MM.1S (cell line): ENCODE measurements at regions not wholly inside any gene's neighbourhood (a gene's known extent, or its start where the extent isn't known, plus 50 kb on each side); places are given as distances from the start of the nearest gene placed in this dataset.
A peak's percentile ranks its signal among the peaks of the same experiment; 100 is the strongest.

Experiments
- DNase-seq: peaks from one replicate; pipeline ENCODE4 v3.0.0-alpha.2; 2015
- H2AFZ ChIP-seq: fragments of 300-600 bp; sonication (generic); 2 replicates; pipeline ENCODE4 v1.6.0; 2016; ENCODE audit warnings: antibody characterized with exemption, low read length
- H3F3A ChIP-seq: fragments of 300-600 bp; sonication (generic); 2 replicates; pipeline ENCODE4 v1.6.1; 2016; ENCODE audit warnings: mild to moderate bottlenecking, antibody characterized with exemption, low read length, moderate library complexity, mixed read lengths; ENCODE audit not compliant: insufficient read depth
- H3K27ac ChIP-seq: fragments of 300-600 bp; sonication (generic); 2 replicates; pipeline ENCODE4 v1.5.1; 2016; ENCODE audit warnings: mild to moderate bottlenecking, low read length
- H3K27me3 ChIP-seq: fragments of 300-600 bp; sonication (generic); replicated peaks from 2 replicates; pipeline ENCODE4 v1.6.0; 2016; ENCODE audit warnings: low read length; ENCODE audit not compliant: insufficient read depth
- H3K36me3 ChIP-seq: fragments of 300-600 bp; sonication (generic); replicated peaks from 2 replicates; pipeline ENCODE4 v1.6.1; 2016; ENCODE audit warnings: mild to moderate bottlenecking, low read length, mixed read lengths; ENCODE audit not compliant: insufficient read depth
- H3K4me1 ChIP-seq: fragments of 300-600 bp; sonication (generic); 2 replicates; pipeline ENCODE4 v1.6.1; 2016; ENCODE audit warnings: low read length, mixed read lengths
- H3K4me2 ChIP-seq: fragments of 300-600 bp; sonication (generic); 2 replicates; pipeline ENCODE4 v1.6.0; 2016; ENCODE audit warnings: low read depth, low read length
- H3K4me3 ChIP-seq: fragments of 300-600 bp; sonication (generic); 2 replicates; pipeline ENCODE4 v1.5.1; 2016; ENCODE audit warnings: low read length, mixed read lengths
- H3K79me2 ChIP-seq: fragments of 300-600 bp; sonication (generic); 2 replicates; pipeline ENCODE4 v1.6.1; 2016; ENCODE audit warnings: mixed run types, low read length, mixed read lengths
- H3K9ac ChIP-seq: fragments of 300-600 bp; sonication (generic); 2 replicates; pipeline ENCODE4 v1.6.1; 2016; ENCODE audit warnings: low read length, mixed read lengths
- H3K9me2 ChIP-seq: fragments of 300-600 bp; sonication (generic); replicated peaks from 2 replicates; pipeline ENCODE4 v1.6.1; 2016; ENCODE audit warnings: mild to moderate bottlenecking, low read length, mixed read lengths; ENCODE audit not compliant: insufficient read depth
- H3K9me3 ChIP-seq: fragments of 300-600 bp; sonication (generic); replicated peaks from 2 replicates; pipeline ENCODE4 v1.6.1; 2016; ENCODE audit warnings: mild to moderate bottlenecking, low read length, mixed read lengths; ENCODE audit not compliant: insufficient read depth
- H4K20me1 ChIP-seq: fragments of 300-600 bp; sonication (generic); 2 replicates; pipeline ENCODE4 v1.6.1; 2016; ENCODE audit warnings: mild to moderate bottlenecking, low read length, moderate library complexity, mixed read lengths; ENCODE audit not compliant: insufficient read depth
- EZH2 ChIP-seq: fragments of 300-600 bp; sonication (generic); optimal IDR thresholded peaks from 2 replicates; pipeline ENCODE3; 2017; ENCODE audit warnings: low read depth, mild to moderate bottlenecking, antibody characterized with exemption, low read length, mixed read lengths
- EZH2phosphoT487 ChIP-seq: fragments of 300-600 bp; sonication (generic); IDR thresholded peaks from 2 replicates; pipeline ENCODE4 v1.6.1; 2018; ENCODE audit warnings: antibody characterized with exemption, low read length
- TF ChIP-seq, protein P1 (sequence below): fragments of 300-600 bp; sonication (generic); IDR thresholded peaks from 2 replicates; pipeline ENCODE4 v1.5.1; 2016; ENCODE audit warnings: antibody characterized with exemption, low read length, mixed read lengths

- H3K27ac ChIP-seq = peak overlapping the region; percentile 93
- peak overlapping the region; percentile 71 for H2AFZ ChIP-seq
- TF ChIP-seq, protein P1, sequence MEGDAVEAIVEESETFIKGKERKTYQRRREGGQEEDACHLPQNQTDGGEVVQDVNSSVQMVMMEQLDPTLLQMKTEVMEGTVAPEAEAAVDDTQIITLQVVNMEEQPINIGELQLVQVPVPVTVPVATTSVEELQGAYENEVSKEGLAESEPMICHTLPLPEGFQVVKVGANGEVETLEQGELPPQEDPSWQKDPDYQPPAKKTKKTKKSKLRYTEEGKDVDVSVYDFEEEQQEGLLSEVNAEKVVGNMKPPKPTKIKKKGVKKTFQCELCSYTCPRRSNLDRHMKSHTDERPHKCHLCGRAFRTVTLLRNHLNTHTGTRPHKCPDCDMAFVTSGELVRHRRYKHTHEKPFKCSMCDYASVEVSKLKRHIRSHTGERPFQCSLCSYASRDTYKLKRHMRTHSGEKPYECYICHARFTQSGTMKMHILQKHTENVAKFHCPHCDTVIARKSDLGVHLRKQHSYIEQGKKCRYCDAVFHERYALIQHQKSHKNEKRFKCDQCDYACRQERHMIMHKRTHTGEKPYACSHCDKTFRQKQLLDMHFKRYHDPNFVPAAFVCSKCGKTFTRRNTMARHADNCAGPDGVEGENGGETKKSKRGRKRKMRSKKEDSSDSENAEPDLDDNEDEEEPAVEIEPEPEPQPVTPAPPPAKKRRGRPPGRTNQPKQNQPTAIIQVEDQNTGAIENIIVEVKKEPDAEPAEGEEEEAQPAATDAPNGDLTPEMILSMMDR = no peak
- no peak for TF ChIP-seq EZH2phosphoT487
- TF ChIP-seq EZH2 = no peak
- no peaks in the 10 kb centered on the region for H3K9me2 ChIP-seq
- H3K36me3 ChIP-seq = no peaks in the 10 kb centered on the region
- no peaks in the 10 kb centered on the region for H4K20me1 ChIP-seq
- peak overlapping the region; percentile 92 for H3K4me2 ChIP-seq
- peaks cover 18% of the 10 kb centered on the region for H3K4me1 ChIP-seq
- no peaks in the 10 kb centered on the region for H3K9me3 ChIP-seq
- no peaks in the 10 kb centered on the region for H3K79me2 ChIP-seq
- DNase-seq = peak; percentile 11
- peak overlapping the region; percentile 53 for H3K9ac ChIP-seq
- H3F3A ChIP-seq = peaks cover 20% of the 10 kb centered on the region
- H3K4me3 ChIP-seq = peak overlapping the region; percentile 52
- H3K27me3 ChIP-seq = no peaks in the 10 kb centered on the region
Observed at GRCh38 chr6:137284811-137285110, 65.6 kb upstream of the IFNGR1 start.

GRCh38 chr6:137283940-137284810 lies 65.0 kb upstream of the IFNGR1 start:
- Histone ChIP-seq H3K4me3 (peak overlapping the region; percentile 52), H3K27ac (peak overlapping the region; percentile 93), H3K9ac (peak overlapping the region; percentile 53), H2AFZ (peak overlapping the region; percentile 71), H3K9me2 (no peaks in the 10 kb centered on the region), H3K27me3 (no peaks in the 10 kb centered on the region), H3K4me1 (peaks cover 18% of the 10 kb centered on the region), H3F3A (peaks cover 20% of the 10 kb centered on the region), H3K9me3 (no peaks in the 10 kb centered on the region), H3K36me3 (no peaks in the 10 kb centered on the region), H4K20me1 (no peaks in the 10 kb centered on the region), H3K4me2 (peak overlapping the region; percentile 92), H3K79me2 (no peaks in the 10 kb centered on the region)
- DNase-seq = peak; percentile 76
- no peak for TF ChIP-seq EZH2
- TF ChIP-seq, protein P1 = no peak
- no peak for TF ChIP-seq EZH2phosphoT487

DNA sequence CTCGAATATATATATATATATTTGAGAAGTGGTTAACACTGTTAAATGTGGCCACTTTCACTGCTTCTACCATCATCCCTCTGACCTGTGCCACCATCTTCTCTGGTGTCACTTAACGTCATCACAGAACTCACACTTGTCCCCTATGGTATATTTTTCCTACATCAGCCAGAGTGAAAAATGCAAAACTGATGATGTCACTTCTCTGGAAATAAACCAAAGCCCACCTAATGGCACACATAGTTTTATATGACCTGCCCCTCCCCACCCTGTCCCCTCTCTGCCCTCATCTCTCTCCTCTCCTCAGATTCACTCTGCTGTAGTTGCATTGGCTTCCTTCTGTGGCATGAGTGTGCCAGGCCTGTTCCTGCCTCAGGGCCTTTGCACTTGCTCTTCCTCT lies 63.9 kb upstream of the IFNGR1 start:
- Histone ChIP-seq H3K4me2 (peak overlapping the region; percentile 92; the same call in 1 of the 2 replicates), H3K9me2 (no peaks in the 10 kb centered on the region), H3K27ac (peak overlapping the region; percentile 93; the same call in 1 of the 2 replicates), H4K20me1 (no peaks in the 10 kb centered on the region), H3K4me3 (no peak overlapping the region), H3K4me1 (peaks cover 18% of the 10 kb centered on the region), H3K9me3 (no peaks in the 10 kb centered on the region), H3F3A (peaks cover 20% of the 10 kb centered on the region), H3K27me3 (no peaks in the 10 kb centered on the region), H3K36me3 (no peaks in the 10 kb centered on the region), H3K9ac (no peak overlapping the region), H2AFZ (no peak overlapping the region), H3K79me2 (no peaks in the 10 kb centered on the region)
- TF ChIP-seq, protein P1 = no peak
- TF ChIP-seq EZH2phosphoT487 (no peak), EZH2 (no peak)
- no peak for DNase-seq
